ENCODE measurements at regions not wholly inside any gene's neighbourhood (a gene's known extent, or its start where the extent isn't known, plus 50 kb on each side); places are given as distances from the start of the nearest gene placed in this dataset.

DNA sequence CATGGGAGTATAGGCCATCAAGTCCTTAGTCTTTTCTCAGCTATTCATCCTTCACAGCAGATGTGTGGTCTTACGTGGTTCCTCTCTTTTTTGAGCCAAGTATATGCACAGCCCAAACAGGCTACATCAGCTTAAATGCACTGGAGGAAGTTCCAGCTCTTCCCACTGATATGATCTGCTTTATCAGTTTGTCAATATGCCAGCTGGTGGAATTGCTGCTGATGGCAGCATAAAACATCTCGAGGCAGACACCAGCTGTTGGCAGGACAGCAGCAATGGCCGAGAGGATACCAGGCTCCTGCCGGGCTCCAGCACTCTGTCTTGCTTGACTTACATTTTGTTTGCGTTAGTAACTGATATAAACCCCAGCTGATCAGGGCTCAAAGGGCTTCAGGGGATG lies 143.4 kb downstream of the TENT4A start:
- Histone ChIP-seq H3K18ac (ENCODE audit: low read depth, low read length) (no peak overlapping the region), H3K56ac (ENCODE audit: extremely low read depth, insufficient read depth, low read length) (no peak overlapping the region), H2BK15ac (ENCODE audit: low read depth, low read length) (no peak overlapping the region), H2BK5ac (ENCODE audit: low read depth, low read length, poor library complexity, severe bottlenecking) (no peak overlapping the region), H3K79me1 (ENCODE audit: low read depth in 1 of 2, low read length in 2 of 2) (no peaks in the 10 kb centered on the region), H3K27ac (ENCODE audit: insufficient read depth, low read length) (no peak overlapping the region), H2AFZ (replicated peaks; ENCODE audit: low read length, poor library complexity) (no peak overlapping the region), H3K4me1 (ENCODE audit: control insufficient read depth, insufficient read depth, low read length) (no peaks in the 10 kb centered on the region), H4K20me1 (ENCODE audit: insufficient read depth, low read length) (no peaks in the 10 kb centered on the region), H4K8ac (ENCODE audit: low read depth in 2 of 2, low read length in 2 of 2) (no peak overlapping the region), H3K36me3 (ENCODE audit: control insufficient read depth, insufficient read depth, low read length) (no peaks in the 10 kb centered on the region), H3K4ac (ENCODE audit: low read depth, low read length) (no peak overlapping the region), H2BK20ac (ENCODE audit: low read depth, low read length) (no peak overlapping the region), H3K4me2 (ENCODE audit: low read depth, low read length) (no peak overlapping the region), H2AK5ac (ENCODE audit: low read depth, low read length) (no peak overlapping the region), H2BK120ac (ENCODE audit: low read depth, low read length) (no peak overlapping the region), H4K5ac (ENCODE audit: low read depth, low read length) (no peak overlapping the region), H3K14ac (replicated peaks; ENCODE audit: low read depth, low read length) (no peak overlapping the region), H4K91ac (ENCODE audit: insufficient read depth, low read depth, low read length) (no peak overlapping the region), H3K9me3 (ENCODE audit: control insufficient read depth, insufficient read depth, low read length) (peaks cover 24% of the 10 kb centered on the region), H2AK9ac (replicated peaks; ENCODE audit: low read depth, low read length, poor library complexity) (no peak overlapping the region), H3K4me3 (ENCODE audit: insufficient read depth, low read depth, low read length) (no peak overlapping the region), H3K9ac (ENCODE audit: low read depth, low read length) (no peak overlapping the region), H3K23ac (ENCODE audit: low read depth, low read length) (no peak overlapping the region), H3K27me3 (ENCODE audit: control insufficient read depth, insufficient read depth, low read length) (no peaks in the 10 kb centered on the region), H3K9me1 (ENCODE audit: insufficient read depth, low read length) (no peaks in the 10 kb centered on the region)
- no peak for TF ChIP-seq NFE2L2 (IDR thresholded peaks at IDR 0.05; ENCODE audit: low read depth, low read length)
- no peak for TF ChIP-seq FOS (IDR thresholded peaks at IDR 0.05; ENCODE audit: low read depth, low read length)
- no peak for TF ChIP-seq MAZ (IDR thresholded peaks at IDR 0.05; ENCODE audit: borderline replicate concordance, low read depth, low read length)
- TF ChIP-seq POLR2A (IDR thresholded peaks at IDR 0.05; ENCODE audit: low read depth, low read length) = no peak
- TF ChIP-seq RCOR1 (IDR thresholded peaks at IDR 0.05; ENCODE audit: insufficient replicate concordance, low read length) = no peak
- TF ChIP-seq, protein P1, sequence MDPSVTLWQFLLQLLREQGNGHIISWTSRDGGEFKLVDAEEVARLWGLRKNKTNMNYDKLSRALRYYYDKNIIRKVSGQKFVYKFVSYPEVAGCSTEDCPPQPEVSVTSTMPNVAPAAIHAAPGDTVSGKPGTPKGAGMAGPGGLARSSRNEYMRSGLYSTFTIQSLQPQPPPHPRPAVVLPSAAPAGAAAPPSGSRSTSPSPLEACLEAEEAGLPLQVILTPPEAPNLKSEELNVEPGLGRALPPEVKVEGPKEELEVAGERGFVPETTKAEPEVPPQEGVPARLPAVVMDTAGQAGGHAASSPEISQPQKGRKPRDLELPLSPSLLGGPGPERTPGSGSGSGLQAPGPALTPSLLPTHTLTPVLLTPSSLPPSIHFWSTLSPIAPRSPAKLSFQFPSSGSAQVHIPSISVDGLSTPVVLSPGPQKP (IDR thresholded peaks at IDR 0.05; ENCODE audit: borderline replicate concordance, low read depth, low read length) = no peak
- TF ChIP-seq RAD21 (IDR thresholded peaks at IDR 0.05; ENCODE audit: low read length) = no peak
- no peak for TF ChIP-seq CHD1 (IDR thresholded peaks at IDR 0.05; ENCODE audit: low read depth, low read length)
- TF ChIP-seq, protein P2, sequence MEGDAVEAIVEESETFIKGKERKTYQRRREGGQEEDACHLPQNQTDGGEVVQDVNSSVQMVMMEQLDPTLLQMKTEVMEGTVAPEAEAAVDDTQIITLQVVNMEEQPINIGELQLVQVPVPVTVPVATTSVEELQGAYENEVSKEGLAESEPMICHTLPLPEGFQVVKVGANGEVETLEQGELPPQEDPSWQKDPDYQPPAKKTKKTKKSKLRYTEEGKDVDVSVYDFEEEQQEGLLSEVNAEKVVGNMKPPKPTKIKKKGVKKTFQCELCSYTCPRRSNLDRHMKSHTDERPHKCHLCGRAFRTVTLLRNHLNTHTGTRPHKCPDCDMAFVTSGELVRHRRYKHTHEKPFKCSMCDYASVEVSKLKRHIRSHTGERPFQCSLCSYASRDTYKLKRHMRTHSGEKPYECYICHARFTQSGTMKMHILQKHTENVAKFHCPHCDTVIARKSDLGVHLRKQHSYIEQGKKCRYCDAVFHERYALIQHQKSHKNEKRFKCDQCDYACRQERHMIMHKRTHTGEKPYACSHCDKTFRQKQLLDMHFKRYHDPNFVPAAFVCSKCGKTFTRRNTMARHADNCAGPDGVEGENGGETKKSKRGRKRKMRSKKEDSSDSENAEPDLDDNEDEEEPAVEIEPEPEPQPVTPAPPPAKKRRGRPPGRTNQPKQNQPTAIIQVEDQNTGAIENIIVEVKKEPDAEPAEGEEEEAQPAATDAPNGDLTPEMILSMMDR (conservative IDR thresholded peaks at IDR 0.05; ENCODE audit: low read depth, low read length) = no peak
- TF ChIP-seq RFX5 (IDR thresholded peaks at IDR 0.05; ENCODE audit: low read depth, low read length) = no peak
- BruUV-seq (replicated peaks) = no TSS peak
- WGBS, 2 experiments (ENCODE audit: extremely low coverage in 2 of 2, insufficient read length in 1 of 2) = 35% methylated on average over 3 of the region's 5 CpGs; no CpG with 5 or more reads in 1 of the 2 experiments
- DNase-seq (no peak), ATAC-seq (ENCODE audit: low read depth) (no peak)
- intact Hi-C loops (cut with micrococcal nuclease) = no loop called here
- dilution Hi-C loops (cut with HindIII; ENCODE audit: low sequenced_read_pairs, unreplicated experiment) = no loop called here
- POLR2A ChIA-PET (ENCODE audit: unreplicated experiment) = no interaction called here
- in situ Hi-C loops (cut with MboI; ENCODE audit: low sequenced_read_pairs) = no loop called here
- CTCF ChIA-PET = no interaction called here

All from IMR-90 (cell line).